ENCODE measurements at regions not wholly inside any gene's neighbourhood (a gene's known extent, or its start where the extent isn't known, plus 50 kb on each side); places are given as distances from the start of the nearest gene placed in this dataset.
"Not testable (repeated sequence)": the region's sequence is repeated elsewhere in the genome, so short reads cannot be mapped to it uniquely, and the experiment has no call there.

DNA sequence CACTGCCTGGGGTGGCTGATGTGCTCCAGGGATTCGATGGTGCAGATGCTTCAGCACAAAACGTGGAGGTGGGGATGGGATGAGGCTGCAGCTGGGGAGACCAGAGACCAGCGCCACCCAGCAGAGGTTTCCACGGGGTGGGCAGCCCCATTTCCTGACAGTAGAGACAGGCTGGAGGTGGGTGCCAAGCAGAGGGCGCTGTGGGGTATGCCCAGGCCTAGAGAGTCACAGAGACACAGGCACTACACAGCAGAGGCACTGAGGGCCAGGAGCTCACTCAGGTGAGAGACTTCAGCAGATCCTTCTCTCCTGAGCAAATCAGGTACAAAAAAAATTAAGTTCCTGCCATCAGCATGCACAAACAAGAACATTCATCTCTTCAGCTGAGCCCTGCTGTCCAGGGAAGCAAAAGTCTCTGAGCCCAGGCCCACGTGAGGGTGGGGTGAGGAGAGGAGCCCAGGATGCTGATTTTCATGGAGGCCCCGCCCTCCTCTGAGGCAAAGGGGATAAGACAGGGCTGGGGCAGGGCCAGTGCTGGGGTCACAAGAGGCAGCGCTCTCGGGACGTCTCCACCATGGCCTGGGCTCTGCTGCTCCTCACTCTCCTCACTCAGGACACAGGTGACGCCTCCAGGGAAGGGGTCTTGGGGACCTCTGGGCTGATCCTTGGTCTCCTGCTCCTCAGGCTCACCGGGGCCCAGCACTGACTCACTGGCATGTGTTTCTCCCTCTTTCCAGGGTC, 53.1 kb downstream of the GGTLC2 start:
- DNase-seq (ENCODE audit: low spot score), result no peak

DNA sequence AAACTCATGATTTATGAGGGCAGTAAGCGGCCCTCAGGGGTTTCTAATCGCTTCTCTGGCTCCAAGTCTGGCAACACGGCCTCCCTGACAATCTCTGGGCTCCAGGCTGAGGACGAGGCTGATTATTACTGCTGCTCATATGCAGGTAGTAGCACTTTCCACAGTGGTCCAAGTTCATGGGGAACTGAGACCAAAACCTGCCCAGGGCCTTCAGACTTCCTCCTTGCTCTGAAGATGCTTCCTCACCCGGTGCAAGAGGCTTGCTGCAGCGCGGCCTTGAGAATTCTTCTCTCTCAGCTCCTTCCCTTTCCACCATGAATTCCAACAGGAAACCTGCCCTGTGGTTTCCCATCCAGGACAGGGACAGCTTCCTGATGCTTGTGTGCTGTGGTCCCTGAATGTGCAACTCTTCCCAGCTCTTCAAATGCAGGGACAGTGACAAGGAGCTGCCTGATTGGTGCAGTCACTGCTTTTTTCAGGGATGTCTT, 53.9 kb downstream of the GGTLC2 start:
- no peak for DNase-seq (ENCODE audit: low spot score)

DNA sequence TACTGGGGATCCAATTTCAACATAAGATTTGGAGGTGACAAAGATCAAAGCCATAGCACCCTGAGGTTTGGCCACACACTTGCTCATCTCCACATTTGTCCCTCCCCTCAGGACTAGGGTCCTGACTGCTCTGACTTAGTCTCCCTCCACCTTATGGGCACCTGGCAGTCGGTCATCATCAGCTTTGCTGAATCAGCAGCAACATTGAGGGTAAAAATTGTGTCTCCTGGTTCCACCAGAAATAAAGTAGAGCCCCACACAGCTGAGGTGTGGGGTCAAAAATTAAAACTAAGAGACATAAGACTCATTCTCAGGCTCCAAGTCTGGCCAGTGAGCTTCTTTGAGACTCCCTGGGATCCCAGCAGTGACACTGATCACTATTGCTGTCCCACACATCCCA, 56.2 kb downstream of the GGTLC2 start:
- DNase-seq (ENCODE audit: low spot score), result no peak

DNA sequence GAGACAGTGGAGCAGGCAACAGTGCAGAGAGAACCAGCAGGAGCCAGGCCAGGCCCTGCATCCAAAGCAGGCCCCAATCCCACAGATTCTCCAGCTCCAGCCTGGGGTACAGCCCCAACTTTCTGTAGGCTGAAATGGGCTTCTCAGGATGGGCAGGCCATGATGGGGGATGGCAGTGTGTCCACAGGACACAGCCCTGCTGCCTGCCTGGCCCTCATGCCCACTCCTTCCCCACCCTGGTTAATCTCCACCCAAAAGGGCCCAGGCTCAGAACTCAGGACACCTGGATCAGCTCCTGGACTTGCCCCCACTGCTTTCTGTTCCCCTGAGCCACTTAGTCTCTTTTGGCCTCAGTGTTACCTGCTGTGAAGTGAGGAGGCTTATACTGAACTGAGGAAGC, 57.1 kb downstream of the GGTLC2 start:
- not testable (repeated sequence) for DNase-seq (ENCODE audit: low spot score)

DNA sequence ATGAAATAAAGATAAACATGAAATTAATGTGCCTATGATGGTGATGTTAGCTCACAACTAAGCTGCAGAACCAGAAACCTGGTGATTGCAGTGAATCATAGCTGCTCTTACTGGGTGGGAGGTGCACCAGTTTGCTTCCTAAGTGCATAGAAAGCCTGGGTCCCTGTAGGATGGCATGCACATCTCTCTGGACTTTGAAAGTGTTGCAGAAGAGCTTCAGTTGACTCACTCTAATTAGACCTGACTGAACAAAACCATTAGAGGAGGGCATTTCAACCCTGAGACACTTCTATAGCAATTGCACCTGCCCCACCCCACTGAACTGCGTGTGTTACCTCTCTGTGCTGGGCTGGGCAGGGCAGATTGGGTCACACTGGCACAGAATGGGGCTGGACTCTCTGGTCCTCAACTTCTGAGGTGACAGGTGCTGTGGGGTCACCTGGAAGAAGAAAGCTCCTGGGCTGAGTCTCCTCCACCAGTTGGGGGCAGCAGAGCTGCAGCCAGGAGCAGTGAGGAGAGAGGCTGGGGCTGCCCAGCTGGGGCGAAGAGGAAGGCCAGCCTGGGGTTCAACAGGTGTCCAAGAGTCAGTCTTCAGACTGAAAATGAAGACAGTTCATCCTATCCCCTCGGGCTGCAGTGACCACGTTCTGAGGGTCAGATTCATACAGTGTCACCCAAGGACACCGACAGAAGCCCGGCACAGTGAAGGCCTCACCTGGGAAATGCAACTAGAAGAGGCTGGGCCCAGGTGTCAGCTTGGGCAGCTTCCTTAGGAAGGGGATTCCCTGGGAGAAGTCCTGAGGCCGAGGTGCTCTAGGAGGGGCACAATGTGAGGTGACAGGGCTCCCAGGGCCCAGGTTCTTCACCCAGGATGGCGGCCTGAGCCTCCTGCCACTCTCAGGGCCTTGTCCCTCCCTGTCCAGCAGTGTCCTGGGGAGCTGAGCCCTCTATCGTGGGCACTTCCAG, 58.1 kb downstream of the GGTLC2 start:
- DNase-seq (ENCODE audit: low spot score), result peak; percentile 23

DNA sequence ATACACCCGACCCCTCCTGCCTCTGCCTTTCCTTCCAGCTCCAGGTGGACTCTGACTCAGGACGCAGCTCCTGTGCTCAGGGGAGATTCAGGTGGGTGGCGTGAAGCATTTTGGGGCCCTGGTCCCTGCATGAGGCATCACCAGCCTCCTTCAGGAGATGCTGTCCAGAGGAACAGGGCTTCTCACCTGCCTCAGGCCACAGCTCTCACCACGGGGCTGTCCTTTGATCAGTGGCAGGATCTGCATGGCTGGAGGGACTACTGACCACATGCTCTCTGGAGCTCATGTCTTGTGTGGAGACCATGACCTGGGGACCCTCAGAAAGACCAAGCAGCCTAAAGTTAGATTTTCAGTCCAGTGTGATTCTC, 58.8 kb downstream of the GGTLC2 start:
- no peak for DNase-seq (ENCODE audit: low spot score)

DNA sequence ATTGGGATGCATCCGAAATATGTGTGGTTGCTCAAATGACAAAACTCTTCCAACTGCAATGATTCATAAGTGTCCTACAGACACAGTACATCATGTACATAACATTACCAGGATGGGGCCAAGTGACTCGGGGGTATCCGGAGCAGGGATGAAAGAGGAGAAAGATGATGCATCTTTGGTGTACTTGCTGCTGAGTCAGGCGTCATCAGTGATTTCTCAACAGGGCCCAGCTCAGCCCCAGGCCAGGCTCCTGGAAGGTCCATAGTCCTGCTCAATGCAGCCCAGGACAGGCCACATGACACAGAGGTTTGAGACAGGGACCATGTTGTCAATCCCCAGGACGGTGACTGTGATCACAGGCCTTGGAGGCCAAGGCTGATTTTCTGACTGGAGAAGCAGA, 59.3 kb downstream of the GGTLC2 start:
- DNase-seq (ENCODE audit: low spot score), result no peak

DNA sequence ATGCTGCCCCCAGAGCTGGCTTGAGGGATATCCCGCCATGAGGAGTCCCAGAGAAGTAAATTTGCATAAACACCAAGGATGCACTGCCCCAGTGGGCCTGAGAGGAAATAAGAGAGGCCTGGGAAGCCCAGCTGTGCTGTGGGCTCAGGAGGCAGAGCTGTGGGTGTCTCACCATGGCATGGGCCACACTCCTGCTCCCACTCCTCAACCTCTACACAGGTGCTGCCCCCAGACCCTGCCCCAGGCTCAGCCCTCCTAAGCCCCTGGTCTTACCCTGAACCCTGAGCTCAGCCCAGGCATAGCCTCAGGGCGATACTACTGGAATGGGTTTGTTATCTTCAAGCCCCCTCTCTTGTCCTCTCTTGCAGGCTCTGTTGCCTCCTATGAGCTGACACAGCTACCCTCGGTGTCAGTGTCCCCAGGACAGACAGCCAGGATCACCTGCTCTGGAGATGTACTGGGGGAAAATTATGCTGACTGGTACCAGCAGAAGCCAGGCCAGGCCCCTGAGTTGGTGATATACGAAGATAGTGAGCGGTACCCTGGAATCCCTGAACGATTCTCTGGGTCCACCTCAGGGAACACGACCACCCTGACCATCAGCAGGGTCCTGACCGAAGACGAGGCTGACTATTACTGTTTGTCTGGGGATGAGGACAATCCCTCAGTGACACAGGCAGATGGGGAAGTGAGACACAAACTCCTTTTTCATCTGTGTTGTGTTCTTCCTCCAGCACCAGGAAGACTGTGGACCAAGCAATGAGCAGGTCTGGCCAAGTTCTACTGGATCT, 59.9 kb downstream of the GGTLC2 start:
- DNase-seq (ENCODE audit: low spot score), result no peak

DNA sequence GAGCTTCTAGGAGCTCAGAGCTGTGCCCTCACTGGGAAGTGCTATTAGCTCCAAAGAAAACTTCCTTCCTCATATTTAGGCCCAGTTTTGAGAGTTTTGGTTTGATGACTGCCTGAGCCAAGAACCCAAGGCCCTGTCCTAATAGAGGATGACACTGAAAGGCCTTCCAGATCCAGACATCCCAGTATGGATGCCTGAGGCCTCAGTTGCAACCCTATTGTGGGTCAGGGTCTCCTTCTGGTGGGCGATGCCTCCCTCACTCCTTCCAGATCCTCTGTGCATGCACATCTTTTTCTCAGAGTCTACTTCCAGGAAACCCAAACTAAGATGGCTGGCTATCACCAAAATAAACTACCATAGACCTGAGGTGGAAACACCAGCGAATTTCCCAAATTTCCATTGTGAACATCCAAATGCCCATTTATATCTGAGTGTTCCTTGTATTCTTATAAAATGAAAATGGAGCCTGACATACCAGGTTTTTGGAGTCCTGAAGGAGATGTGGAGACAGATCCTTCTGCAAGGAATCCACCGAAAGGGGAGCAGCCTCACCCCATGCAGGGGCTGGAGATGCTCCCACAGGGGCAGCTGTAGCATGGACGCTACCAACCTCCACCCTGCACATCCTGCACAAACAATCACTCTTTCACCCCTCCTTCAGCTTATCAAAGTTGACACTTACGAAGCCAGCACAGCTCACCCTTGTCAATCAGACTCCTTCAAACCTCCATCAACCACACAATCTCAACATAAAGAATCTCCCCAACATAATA, 61.1 kb downstream of the GGTLC2 start:
- DNase-seq (ENCODE audit: low spot score), result no peak

DNA sequence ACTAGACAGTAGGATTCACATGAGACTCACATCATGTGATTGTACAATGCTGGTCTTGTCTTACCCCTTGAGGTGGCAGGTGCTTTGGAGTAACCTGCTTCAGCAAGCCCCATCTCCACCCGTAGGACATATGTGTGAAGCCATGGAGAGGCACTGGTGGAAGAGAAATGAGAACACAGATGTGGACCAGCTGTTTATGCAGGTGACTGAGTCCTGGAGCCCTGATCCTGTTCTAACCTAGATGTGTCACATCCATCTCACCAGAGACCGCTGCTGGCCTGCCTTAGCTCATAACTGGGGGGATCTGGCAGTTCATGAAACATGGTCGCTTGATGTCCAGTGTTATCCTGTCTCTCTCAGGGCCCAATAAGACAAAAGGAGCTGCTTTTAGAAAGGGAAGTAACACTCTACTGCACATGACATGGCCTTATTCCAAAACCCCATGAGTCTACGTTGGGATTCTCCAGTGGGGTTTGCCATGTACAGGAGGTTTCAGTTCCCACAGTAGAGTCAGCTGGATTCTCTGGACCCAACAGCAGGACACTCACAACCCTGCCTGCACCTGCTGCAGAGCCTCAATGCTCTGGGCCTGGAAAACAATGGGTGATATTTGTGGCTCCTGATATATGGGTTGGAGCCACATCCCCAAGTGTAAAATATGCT, 62.0 kb downstream of the GGTLC2 start:
- no peak for DNase-seq (ENCODE audit: low spot score)

DNA sequence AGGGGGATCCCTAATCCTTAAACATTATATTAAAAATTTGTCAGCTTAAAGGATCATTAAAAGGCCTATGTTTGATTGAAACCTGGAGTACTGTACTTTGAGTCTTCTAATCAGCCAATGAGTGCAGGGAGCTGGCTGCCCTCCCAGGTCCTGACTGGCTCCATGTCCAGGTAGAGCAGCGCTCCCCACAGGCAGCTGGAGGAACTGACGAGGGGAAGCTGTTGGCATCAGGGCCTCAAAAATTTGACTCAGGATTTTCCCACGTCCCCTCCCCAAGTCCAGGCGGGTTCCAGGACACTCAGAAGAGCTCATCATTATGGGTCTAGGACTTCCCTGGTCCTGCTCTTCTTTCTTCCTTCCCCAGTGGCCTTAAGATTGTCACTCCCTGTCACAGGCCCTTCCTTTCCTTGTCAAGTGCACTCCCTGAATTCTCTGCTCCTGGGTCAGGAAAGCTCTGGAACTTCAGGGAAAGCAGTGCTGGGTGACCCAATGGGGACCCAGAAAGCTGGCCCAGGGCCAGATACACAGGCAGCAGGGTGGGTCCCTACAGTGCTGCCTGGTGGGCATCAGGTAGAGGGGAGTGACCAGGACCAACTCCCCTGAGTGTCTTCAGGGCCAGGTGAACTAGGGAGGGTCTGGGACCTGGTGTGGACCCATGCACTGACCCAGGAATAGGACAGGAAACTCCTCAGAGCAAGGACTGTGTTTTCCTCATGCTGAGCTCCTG, 65.5 kb downstream of the GGTLC2 start:
- DNase-seq (ENCODE audit: low spot score), result peak; percentile 73

DNA sequence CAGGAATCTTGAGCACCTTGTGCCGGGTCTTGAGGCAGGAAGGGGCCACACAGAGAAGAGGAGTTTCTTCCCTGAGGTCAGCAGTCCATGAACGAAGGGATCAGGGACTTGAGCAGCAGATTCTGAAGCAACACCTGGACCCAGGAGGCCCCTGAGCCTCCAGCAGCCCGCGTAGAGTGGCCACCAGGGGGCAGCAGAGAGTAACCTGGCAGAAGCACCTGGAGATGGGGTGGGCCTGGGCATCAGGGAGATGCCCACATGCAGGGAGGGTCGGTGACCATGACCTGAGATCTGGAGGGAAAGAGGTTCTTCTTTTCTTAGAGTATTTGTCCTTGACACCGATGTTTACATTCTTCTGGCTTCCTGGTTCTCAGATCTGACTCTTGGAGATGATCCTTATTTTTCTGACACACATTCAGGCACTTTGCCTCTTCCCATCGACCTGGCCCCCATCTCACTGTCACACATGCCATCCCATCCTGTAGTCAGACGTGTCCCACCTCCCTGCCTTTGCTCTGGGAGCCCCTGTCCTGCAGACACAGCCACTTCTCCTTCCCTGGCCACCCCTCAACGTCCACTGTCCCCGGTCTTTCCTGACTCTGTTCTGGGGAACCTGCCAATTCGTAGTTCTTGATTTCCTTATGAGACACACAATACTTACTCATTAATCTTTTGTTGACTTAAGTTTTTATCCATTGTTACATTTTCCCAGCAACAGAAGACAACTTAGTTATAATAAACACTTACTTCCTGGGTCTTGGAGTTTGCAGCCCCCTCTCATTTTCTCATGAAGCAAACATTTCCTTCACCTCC, 66.5 kb downstream of the GGTLC2 start:
- peak; percentile 81 for DNase-seq (ENCODE audit: low spot score)

DNA sequence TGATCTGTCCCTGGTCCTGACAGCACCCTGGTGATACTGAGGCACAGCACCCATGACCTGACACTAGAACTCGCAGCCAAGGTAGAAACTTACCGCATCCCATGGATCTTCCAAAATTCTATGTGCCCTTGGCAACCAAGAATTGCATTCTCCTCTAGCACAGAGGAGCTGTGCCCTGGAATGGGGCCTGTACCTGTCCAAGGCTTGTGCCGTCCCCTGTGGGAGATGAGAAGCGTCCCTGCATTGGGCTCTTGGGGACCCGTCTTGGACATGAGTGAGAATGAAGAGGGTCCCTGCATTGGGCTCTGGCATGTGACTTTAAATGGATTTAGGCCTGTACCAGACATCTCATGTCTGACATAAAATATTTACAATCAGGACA, 67.1 kb downstream of the GGTLC2 start:
- no peak for DNase-seq (ENCODE audit: low spot score)

DNA sequence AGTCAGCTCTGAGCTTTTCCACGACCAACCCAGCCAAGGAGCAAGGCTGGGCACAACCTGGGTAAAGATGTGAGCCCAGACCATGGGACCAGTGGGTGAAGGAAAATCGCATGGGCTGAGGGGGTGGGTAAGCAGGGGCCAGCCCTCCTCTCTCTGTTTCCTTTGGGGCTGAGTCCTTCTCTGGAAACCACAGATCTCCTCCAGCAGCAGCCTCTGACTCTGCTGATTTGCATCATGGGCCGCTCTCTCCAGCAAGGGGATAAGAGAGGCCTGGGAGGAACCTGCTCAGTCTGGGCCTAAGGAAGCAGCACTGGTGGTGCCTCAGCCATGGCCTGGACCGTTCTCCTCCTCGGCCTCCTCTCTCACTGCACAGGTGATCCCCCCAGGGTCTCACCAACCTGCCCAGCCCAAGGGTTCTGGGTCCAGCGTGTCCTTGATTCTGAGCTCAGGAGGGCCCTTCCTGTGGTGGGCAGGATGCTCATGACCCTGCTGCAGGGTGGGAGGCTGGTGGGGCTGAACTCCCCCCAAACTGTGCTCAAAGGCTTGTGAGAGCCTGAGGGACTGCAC, 67.8 kb downstream of the GGTLC2 start:
- no peak for DNase-seq (ENCODE audit: low spot score)

DNA sequence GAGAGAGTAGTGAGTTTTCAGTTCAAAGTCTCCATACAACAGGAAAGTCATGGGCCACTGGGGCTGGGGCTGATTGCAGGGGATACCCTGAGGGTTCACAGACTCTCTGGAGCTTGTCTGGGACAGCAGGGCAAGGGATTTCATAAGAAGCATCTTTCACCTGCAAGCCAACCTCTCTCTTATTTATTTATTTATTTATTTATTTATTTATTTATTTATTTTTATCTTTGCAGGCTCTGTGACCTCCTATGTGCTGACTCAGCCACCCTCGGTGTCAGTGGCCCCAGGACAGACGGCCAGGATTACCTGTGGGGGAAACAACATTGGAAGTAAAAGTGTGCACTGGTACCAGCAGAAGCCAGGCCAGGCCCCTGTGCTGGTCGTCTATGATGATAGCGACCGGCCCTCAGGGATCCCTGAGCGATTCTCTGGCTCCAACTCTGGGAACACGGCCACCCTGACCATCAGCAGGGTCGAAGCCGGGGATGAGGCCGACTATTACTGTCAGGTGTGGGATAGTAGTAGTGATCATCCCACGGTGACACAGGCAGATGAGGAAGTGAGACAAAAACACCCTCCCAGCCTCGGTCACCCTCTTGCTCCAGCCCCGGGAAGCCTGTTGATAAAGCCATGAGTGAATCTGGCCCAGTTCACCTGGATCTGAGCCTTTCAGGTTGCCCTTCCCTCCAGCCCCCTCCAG, 68.4 kb downstream of the GGTLC2 start:
- DNase-seq (ENCODE audit: low spot score), result no peak

DNA sequence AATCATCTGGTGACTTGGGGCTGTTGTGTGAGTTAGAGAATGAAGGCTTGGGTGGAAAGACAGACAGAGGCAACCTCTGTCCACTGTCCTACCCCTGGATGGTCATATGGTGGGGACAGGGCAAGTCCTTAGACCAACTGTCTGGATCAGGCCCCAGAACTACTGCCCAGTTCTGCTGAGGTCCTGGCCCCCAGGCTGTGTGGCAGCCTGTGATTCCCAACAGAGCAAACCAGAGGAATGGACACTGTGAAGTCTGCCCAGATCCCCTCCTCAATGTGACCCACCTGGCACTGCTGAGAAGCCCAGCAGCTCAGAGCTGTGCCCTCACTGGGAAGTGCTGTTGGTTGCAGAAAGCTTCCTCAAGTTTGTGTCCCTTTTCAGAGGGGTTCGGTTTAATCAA, 69.0 kb downstream of the GGTLC2 start:
- no peak for DNase-seq (ENCODE audit: low spot score)

DNA sequence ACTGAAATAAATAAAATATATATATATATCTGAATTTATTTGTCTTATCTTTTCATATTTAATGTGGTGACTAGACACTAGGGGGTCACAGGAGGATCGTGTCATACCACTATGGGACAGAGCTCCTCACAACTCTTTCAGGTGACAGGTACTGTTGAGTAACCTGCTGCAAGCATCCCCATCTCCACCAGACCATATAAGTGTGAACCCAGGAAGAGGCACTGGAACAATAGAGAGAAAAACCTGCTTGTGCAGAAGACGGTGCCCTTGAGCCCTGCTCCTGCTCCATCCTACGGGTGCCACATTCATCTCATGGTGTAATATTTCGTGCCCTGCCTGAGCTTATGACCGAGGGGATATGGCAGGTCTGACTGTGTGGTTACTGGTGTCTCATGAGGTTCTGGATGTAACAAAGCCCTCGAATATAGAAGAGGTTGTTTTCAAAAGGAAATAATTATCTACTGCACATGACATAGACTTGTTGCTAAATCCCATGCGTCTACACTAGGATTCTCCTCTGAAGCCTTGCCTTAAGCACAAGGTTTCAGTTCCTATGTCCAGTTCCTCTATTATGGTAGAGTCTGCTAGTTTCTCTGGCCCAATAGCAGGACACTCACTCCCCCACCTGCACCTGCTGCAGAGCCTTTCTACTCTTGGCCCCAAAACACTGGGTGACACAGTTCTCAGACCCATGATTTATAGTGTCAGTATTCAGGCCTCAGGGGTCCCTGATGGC, 70.4 kb downstream of the GGTLC2 start:
- DNase-seq (ENCODE audit: low spot score), result no peak

DNA sequence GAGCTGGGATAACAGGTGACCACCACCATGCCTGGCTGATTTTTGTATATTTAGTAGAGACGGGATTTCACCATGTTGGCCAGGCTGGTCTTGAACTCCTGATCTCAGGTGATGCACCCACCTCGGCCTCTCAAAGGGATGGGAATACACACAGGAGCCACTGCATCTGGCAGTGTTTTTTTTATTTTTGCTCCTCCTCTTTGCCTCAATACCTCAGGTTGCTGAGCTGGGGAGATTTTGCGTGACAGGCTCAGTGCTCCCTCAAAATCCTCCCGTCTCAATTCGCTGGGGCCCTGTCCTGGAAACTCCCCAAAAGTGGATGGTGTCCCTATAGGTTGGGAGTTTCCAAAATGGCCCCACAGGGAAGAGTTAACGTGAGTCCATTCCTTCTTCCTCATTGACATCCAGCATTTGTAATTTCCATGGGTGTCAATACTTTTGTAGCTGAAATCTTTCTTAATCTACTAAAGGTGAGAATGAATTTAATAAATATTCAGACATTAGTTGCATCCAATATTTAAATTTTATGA, 71.8 kb downstream of the GGTLC2 start:
- DNase-seq (ENCODE audit: low spot score), result no peak

Measured in iPS-NIHi11 (cell line).